NT2/D1 (cell line): ENCODE measurements at regions not wholly inside any gene's neighbourhood (a gene's known extent, or its start where the extent isn't known, plus 50 kb on each side); places are given as distances from the start of the nearest gene placed in this dataset.
"Not testable (repeated sequence)": the region's sequence is repeated elsewhere in the genome, so short reads cannot be mapped to it uniquely, and the experiment has no call there.

Source experiments
- DNase-seq: peaks from one replicate; pipeline ENCODE4 v3.0.0-alpha.2; 2011; ENCODE audit warnings: low read depth, low spot score
- H3K27me3 ChIP-seq: 2 replicates; pipeline ENCODE4 v1.6.0; 2011; ENCODE audit warnings: mild to moderate bottlenecking; ENCODE audit not compliant: insufficient read length, insufficient read depth
- H3K36me3 ChIP-seq: 2 replicates; pipeline ENCODE4 v1.6.1; 2011; ENCODE audit warnings: mild to moderate bottlenecking, low read length, mixed read lengths; ENCODE audit not compliant: insufficient read depth, insufficient read length
- H3K4me1 ChIP-seq: 2 replicates; pipeline ENCODE4 v1.5.1; 2011; ENCODE audit not compliant: insufficient read depth, insufficient read length
- H3K4me3 ChIP-seq: 2 replicates; pipeline ENCODE4 v1.5.1; 2011; ENCODE audit warnings: low read depth; ENCODE audit not compliant: insufficient read length
- H3K9ac ChIP-seq: 2 replicates; pipeline ENCODE4 v1.6.0; 2011; ENCODE audit warnings: low read depth; ENCODE audit not compliant: insufficient read length
- H3K9me3 ChIP-seq: 2 replicates; pipeline ENCODE4 v1.5.1; 2011; ENCODE audit warnings: mild to moderate bottlenecking, low read length; ENCODE audit not compliant: insufficient read depth
- SUZ12 ChIP-seq: IDR thresholded peaks from 2 replicates; pipeline ENCODE4 v1.6.1; 2011; ENCODE audit not compliant: insufficient read length, insufficient read depth; ENCODE audit errors: extremely low read depth
- YY1 ChIP-seq: IDR thresholded peaks from 2 replicates; pipeline ENCODE4 v1.6.1; 2011; ENCODE audit not compliant: insufficient read length, insufficient read depth
- ZNF274 ChIP-seq: IDR thresholded peaks from 2 replicates; pipeline ENCODE4 v1.6.1; 2011; ENCODE audit warnings: mild to moderate bottlenecking, low read depth, low read length

DNA sequence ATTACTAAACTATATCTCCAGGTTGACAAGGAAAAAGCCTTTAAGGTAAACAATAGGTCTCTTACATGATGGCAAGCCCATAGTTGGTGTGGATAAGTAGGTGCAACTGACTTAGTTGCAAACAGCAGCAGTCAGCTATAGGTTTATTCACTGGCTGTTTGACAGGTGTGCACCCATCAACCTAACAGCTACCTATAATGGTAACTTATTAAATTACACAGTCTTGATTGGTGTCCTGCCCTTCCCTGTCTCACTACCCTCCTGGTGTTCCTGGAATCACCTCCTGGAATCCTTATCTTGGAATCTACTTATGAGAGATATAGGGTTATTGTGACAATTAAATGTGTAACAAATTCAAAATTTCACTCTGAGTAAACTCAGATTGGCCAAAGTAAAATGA, 467.8 kb upstream of the UBE2E2 start:
- TF ChIP-seq YY1 (no peak), SUZ12 (no peak), ZNF274 (no peak)
- H3K4me1 ChIP-seq, result no peaks in the 10 kb centered on the region
- no peak for DNase-seq
- no peak overlapping the region for H3K9ac ChIP-seq
- H3K27me3 ChIP-seq, result no peaks in the 10 kb centered on the region
- H3K4me3 ChIP-seq, result no peak overlapping the region
- no peaks in the 10 kb centered on the region for H3K36me3 ChIP-seq
- H3K9me3 ChIP-seq, result peaks cover 7% of the 10 kb centered on the region; the same call in 1 of the 2 replicates

GRCh38 chr3:22743386-22743785, 459.7 kb upstream of the UBE2E2 start:
- peak overlapping the region; percentile 11 for H3K4me3 ChIP-seq
- not testable (repeated sequence) for H3K36me3 ChIP-seq, H3K4me1 ChIP-seq, H3K27me3 ChIP-seq, DNase-seq, H3K9me3 ChIP-seq, H3K9ac ChIP-seq

- H3K9me3 ChIP-seq, result peaks cover 8% of the 10 kb centered on the region
- H3K27me3 ChIP-seq, result no peaks in the 10 kb centered on the region
- TF ChIP-seq ZNF274 (no peak), YY1 (no peak), SUZ12 (no peak)
- no peak overlapping the region for H3K4me3 ChIP-seq
- no peak overlapping the region for H3K9ac ChIP-seq
- H3K36me3 ChIP-seq, result no peaks in the 10 kb centered on the region
- no peaks in the 10 kb centered on the region for H3K4me1 ChIP-seq
- no peak for DNase-seq
Observed at GRCh38 chr3:22745321-22745720, 457.8 kb upstream of the UBE2E2 start.

GRCh38 chr3:22746221-22746620, 456.9 kb upstream of the UBE2E2 start:
- TF ChIP-seq YY1 (no peak), SUZ12 (no peak), ZNF274 (no peak)
- Histone ChIP-seq H3K27me3 (no peaks in the 10 kb centered on the region), H3K4me3 (no peak overlapping the region), H3K4me1 (no peaks in the 10 kb centered on the region), H3K36me3 (no peaks in the 10 kb centered on the region), H3K9me3 (peaks cover 8% of the 10 kb centered on the region), H3K9ac (no peak overlapping the region)
- DNase-seq, result no peak

DNA sequence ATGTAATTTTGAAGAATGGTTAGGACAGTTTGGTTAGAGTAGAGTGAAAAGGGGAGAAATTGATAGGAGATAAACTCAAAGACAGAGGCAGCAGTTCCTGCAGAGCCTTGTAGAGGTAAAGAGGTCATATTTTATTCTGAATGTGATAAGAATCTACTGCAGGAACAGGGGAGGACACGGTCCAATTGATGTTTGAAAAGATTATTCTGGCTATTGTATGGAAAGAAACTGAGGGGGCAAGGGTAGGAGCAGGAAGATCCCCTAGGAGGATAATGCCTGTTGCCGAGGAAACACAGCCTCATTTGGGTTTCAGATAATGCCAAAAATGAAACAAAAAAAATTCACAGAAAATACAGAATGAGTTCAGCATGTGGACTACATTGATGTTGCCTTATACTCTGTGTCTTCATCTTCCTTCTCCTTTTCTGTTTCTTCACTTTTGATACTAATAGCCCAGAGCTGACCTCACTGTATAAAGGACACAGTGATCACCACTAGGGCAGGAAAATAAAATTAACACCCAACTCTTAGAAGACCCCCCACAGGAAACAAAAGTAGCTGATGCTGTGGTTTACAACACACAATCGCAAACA, 454.6 kb upstream of the UBE2E2 start:
- Histone ChIP-seq H3K36me3 (no peaks in the 10 kb centered on the region), H3K4me3 (no peak overlapping the region), H3K4me1 (no peaks in the 10 kb centered on the region)

DNA sequence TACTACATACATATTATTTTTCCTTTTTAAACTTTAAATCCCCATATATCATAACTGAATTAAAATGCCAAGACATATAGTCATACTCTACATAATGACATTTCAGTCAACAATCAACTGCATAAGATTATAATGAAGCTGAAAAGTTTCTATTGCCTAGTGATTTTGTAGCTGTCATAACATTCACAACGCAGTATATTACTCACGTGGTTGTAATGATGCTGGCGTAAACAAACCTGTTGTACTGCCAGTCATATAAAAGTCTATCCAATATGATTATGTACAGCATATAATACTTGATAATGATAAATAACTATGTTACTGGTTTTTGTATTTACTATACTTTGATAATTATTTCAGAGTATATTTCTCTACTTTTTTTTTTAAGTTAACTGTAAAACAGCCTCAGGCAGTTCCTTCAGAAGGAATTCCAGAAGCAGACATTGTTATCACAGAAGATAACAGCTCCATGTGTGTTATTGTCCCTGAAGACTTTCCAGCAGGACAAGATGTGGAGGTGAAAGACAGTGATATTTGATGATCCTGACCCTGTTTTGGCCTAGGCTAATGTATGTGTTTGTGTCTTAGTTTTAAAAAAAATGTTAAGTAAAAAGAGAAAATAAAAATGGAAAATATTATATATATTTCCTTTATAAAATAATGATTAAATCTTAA, 443.4 kb upstream of the UBE2E2 start:
- Histone ChIP-seq H3K9ac (no peak overlapping the region), H3K9me3 (peaks cover 10% of the 10 kb centered on the region; the same call in 1 of the 2 replicates), H3K4me1 (no peaks in the 10 kb centered on the region), H3K4me3 (no peak overlapping the region), H3K27me3 (no peaks in the 10 kb centered on the region), H3K36me3 (no peaks in the 10 kb centered on the region)
- DNase-seq, result no peak
- TF ChIP-seq SUZ12 (no peak), ZNF274 (no peak), YY1 (no peak)

More for the DNA sequence above, 454.6 kb upstream of the UBE2E2 start:
- Histone ChIP-seq H3K9ac (no peak overlapping the region), H3K27me3 (no peaks in the 10 kb centered on the region), H3K9me3 (peaks cover 8% of the 10 kb centered on the region)
- TF ChIP-seq ZNF274 (no peak), SUZ12 (no peak), YY1 (no peak)
- no peak for DNase-seq

GRCh38 chr3:22765679-22766078, 437.4 kb upstream of the UBE2E2 start:
- TF ChIP-seq SUZ12, result no peak
- no peak for TF ChIP-seq YY1
- TF ChIP-seq ZNF274, result no peak
- DNase-seq, result no peak
- H3K27me3 ChIP-seq, result no peaks in the 10 kb centered on the region
- no peaks in the 10 kb centered on the region for H3K36me3 ChIP-seq
- no peak overlapping the region for H3K4me3 ChIP-seq
- no peaks in the 10 kb centered on the region for H3K4me1 ChIP-seq
- H3K9ac ChIP-seq, result no peak overlapping the region
- H3K9me3 ChIP-seq, result peaks cover 12% of the 10 kb centered on the region; the same call in 1 of the 2 replicates
